ENCODE measurements at regions not wholly inside any gene's neighbourhood (a gene's known extent, or its start where the extent isn't known, plus 50 kb on each side); places are given as distances from the start of the nearest gene placed in this dataset.

GRCh38 chr13:55992145-55992544, 1148.6 kb upstream of the PRR20A start:
- no peak for TF ChIP-seq CTCF (IDR thresholded peaks at IDR 0.05)
- no peak for TF ChIP-seq POLR2A (IDR thresholded peaks at IDR 0.05)

All from heart left ventricle (tissue), 13 donors.